ENCODE measurements at regions not wholly inside any gene's neighbourhood (a gene's known extent, or its start where the extent isn't known, plus 50 kb on each side); places are given as distances from the start of the nearest gene placed in this dataset.

DNA sequence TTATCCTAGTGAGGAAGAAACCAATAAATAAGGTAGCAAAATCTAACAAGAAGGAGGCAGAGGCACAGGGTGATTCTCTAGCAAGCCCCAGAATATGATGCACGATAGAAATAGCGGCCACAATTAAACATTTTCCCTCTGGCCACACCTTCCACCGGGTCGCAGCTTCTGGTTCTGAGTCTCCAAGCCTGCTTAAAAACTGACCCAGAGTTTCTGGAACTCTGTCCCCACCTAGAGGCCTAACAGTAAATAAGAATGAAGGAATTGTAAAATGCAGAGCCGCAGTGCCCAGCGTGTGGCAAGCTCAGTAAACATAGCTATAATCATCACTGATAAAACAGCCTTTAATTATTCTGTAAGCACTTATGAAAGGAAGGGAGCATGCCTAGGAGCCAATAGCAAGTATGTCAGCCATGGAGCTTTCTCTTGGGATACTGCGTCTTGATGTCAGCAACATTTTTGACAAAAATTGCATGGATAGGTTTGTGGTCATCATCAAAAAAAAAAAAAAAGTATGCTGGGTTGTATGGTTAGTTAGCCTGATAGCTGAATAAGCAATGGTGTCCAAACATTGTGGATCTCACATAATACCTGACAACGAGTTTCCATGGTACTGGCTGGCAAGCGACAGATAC, 465.5 kb downstream of the DNAH5 start:
- in situ Hi-C loops (cut with HindIII; ENCODE audit: low sequenced_read_pairs): no loop called here

DNA sequence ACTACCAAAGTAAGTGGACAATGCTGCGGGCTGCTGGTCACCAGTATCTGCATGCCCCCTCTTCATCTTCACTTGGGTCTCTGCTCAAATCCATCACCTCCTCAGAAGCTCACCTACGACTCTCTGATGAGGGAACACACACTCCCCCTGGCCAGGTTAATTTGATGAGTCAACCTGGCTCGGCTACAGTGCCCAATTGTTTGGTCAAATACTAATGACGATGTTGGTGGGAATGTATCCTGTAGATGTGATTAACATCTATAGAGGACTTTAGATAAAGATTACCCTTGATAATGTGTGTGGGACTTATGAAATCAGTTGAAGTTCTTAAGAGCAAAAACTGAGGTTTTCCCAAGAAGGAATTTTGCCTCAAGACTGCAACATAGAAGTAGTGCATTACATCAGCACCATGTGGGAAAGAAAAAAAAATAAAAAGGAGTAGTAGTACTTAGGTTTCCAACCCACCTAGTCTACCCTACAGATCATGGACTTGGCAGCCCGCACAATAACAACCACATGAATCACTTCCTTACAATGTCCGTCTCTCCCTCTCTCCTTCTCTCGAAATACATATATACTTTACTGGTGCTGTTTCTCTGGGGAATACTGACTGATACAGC, 467.3 kb downstream of the DNAH5 start:
- in situ Hi-C loops (cut with HindIII; ENCODE audit: low sequenced_read_pairs): no loop called here

DNA sequence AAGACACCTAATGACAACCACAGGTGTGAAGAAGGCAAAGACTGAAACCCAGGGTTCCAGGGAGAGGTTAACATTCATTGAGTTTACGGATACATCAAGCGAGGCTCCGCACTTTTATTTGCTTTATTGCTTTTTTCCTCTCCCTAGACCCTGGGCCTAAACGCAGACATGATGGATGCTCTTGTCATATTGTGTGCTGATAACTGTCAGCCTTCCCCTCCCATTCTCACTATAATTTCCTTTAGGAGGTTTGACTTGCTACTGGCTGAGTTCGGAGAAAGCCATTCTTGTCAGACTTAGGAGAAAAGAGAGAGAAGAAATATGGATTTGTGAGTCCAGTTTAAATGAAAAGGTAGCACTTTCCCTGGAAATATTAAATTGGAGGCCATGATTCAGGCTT, 471.6 kb downstream of the DNAH5 start:
- in situ Hi-C loops (cut with HindIII; ENCODE audit: low sequenced_read_pairs): no loop called here

DNA sequence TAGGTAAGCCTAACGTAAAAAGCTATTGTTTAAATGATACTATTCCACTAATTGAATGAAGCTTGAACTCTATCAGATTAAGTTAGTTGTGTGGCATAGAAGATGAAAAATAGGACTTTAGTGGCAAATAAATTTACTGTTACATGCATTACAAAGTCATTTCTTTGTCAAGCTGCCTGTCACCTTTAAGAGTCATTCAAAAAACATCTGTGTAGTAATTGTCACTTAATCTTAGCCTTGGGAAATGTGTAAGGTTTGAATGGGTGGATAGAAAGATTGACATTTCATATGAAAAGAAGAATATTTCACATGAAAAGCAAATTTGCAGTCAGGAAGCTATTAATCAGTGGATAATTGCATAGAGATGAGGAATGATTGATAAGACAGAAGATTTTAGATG, 473.5 kb downstream of the DNAH5 start:
- in situ Hi-C loops (cut with HindIII; ENCODE audit: low sequenced_read_pairs): no loop called here

DNA sequence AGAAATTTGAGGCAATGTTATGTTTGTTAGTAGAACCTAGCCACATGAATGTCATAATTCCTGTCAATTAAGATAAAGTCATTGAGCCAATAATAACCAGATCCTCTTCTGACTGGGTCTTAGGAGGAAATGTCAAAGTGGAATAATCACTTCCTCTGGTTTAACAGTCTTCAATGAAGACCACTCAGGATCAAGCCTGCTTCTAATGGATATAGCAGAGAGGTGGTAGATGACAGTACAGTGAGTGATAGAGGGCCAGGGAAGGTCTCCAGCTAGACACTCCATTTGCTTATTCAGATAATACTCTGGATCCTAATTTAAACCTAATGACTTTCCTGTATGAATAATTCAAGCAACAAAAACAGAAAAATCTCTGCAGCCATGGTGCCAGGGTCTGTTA, 474.2 kb downstream of the DNAH5 start:
- in situ Hi-C loops (cut with HindIII; ENCODE audit: low sequenced_read_pairs): no loop called here

DNA sequence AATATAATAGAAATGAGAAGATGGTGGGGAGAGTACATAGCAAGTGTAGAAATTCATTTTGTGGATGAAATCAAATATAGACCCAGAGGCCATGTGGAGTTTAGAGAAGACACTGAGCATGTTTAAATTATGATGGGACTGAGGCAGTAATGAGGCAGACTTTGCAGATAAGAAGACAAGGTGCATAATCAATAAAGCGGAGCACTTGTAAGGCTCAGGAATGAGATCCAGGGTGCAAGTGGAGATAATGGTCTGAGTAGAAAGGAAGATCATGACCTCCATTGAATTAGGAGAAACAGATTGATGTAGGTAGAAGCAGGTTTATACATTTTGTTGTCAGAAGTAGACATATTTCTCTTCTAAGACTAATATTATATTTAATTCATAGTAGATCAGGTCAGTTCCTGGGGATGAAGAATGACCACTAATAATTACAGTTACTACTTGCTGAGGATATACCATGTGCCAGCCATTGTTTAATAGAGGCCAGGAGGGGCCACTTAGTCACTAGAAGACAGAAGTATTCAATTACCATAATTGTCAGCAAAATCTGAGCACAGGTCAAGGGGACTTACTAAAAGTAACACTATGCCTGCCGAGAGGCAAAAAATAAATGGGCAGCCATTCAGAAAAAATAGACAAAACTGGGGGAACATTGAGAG, 479.8 kb downstream of the DNAH5 start:
- in situ Hi-C loops (cut with HindIII; ENCODE audit: low sequenced_read_pairs): no loop called here

DNA sequence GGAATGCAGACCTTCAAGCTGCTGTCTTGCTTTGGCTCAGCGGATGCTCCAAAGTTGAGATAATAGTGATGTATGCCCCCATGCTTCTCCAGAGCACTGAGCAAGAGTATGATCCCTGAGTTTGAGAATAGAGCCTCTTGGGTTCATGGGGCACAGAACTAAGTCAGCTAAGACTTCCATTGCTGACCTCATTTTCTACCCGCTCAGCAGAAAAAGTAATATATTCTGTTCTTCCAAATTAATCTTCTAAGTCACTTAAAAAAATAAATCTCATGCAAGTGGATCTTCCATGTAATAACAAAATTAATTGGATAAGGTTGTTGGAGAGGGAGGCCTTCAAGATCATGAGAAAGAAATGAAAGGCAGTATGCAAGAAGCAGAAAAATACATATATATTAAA, 483.9 kb downstream of the DNAH5 start:
- in situ Hi-C loops (cut with HindIII; ENCODE audit: low sequenced_read_pairs): no loop called here

DNA sequence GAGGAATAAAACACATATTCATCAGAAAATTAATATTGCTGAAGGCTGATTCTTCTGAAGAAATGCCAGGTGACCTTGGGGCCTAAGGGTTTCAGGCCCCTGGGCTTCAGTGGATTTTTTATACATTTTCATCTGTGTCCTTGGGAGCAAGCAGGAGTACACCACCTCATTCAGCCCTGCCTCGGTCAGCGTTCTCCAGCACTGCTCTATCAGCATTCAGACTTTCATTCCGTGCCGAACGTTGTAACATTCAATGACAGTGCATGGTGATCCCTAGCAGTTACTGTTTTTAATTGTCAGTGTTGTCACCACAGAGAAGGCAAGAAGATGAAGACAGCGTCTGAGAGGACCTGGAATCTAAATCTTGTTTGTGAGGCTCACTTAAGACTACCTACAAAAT, 490.4 kb downstream of the DNAH5 start:
- in situ Hi-C loops (cut with HindIII; ENCODE audit: low sequenced_read_pairs): no loop called here

DNA sequence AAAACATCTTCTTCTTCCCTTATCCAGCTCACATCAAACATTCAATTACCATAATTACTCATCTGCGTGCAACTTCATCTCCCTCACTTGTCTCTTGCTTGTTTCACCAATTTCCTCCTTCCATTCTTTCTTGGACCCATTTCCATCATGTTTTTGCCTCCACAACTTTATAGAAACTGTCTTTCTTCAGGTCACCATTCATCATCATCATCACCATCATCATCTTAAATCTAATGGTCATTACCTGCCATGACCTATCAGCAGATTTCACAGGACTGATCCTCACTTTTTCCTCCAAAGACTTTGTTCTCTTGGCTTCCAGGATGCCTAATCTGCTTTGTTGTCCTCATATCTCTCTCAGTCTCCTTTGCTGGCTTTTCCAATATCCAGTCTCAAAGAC, 495.6 kb downstream of the DNAH5 start:
- in situ Hi-C loops (cut with HindIII; ENCODE audit: low sequenced_read_pairs): no loop called here

DNA sequence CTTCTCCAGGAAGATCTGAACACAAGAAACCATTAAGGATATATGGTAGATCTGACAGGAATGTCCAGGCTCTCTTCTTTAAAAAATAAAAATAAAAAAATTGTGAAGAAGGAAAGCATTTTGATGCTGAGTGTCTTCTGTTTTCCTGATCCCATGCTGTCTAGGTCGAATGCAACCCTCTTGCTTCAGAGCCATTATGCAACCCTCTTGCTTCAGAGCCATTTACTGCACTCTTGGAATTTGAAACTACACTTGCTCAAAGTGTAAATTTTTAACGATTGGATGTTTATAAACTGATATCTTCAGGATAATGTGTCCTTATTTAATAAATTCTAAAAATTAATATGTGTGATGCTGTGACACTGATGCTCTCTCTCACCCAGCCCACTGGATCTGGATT, 505.1 kb downstream of the DNAH5 start:
- in situ Hi-C loops (cut with HindIII; ENCODE audit: low sequenced_read_pairs): no loop called here

DNA sequence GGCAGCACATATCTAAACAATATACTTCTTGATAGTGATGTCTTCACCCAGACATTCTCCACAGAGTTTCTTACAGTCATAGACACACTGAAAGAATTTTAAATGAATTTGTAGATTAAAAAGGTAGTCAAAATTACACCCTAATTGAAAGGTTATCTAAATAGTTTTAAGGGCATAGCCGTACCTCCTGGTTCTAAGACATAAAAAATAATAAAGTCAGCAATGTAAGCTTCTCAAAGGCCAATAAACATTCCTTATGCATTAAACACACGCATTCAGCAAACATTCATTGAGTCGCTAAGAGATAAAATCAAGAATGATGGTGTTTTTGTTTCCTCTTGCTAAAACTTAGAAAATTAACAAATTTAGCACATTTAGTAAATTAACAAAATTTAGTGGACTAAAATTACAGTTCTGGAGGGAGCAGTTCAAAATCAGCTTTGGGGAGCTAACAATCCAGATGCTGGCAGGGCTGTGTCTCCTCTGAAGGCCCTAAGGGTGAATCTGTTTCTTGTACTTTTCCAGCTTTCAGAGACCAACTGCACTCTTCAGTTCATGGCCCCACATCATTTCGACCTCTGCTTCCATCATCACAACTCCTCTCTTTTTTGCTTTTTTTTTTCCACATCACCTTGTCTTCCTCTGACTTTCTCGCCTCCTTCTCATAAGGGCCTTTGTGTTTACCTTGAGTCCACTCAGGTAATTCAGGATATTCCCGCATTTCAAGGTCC, 516.5 kb downstream of the DNAH5 start:
- in situ Hi-C loops (cut with HindIII; ENCODE audit: low sequenced_read_pairs): no loop called here

DNA sequence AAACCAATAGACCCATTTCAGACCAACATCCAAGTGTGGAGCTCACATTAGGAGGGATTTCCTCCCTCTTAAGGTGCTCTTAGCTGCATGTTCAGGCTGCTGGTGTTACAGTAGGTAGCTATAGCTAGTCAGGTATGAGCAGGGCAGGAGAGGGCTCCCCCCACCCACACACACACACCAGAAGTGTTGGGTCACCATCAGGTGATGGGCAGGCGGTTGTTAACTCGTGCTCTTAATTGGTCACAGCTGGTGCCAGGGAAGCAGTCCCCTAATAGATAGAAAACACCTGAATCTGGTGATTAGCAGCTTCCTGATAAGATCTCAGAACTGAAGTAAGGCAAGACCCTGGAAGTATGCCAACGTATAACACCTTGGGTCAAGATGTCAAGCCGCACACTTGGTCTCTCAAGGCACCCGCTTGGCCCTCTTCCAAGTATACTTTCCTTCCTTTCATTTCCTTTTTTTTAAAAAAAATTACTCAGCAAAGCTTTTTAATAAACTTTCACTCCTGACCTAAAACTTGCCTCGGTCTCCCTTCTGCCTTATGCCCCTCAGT, 532.4 kb downstream of the DNAH5 start:
- in situ Hi-C loops (cut with HindIII; ENCODE audit: low sequenced_read_pairs): no loop called here

DNA sequence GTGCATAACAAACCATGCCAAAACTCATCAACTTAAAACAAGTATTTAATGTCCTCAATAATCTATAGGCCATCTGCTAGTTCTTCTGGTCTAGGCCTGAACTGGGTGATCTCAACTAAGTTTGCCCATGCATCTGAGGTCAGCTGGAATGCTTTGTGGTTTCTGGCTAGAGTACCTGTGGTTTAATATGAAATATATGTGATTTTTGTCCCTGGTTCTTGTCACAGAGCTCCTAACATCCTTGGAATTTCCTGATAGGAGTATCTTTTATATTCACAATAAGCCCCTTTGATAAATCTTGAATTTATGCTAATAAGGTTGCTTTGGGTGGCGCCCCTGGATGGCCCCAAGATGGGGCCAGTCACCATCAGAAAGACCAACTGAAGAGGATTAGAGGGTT, 535.9 kb downstream of the DNAH5 start:
- in situ Hi-C loops (cut with HindIII; ENCODE audit: low sequenced_read_pairs): no loop called here

DNA sequence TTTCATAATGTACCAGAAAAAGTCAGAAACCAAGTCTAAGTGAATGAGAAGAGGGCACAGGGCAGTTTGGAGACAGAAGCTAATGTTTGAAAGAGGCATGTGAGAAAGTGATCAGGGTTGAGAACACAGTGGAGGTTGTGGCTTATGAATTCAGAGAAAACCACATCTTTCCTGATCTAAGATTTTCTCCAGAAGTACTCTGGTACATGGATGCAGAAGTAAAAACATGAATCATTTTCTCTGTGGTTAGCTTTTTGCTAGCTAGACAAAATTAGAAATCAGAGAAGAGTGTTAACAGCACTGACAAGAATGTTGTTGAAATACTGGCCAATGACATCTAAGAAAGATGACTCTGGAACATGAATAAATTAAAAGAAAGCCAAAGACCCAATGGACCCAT, 541.1 kb downstream of the DNAH5 start:
- in situ Hi-C loops (cut with HindIII; ENCODE audit: low sequenced_read_pairs): no loop called here

DNA sequence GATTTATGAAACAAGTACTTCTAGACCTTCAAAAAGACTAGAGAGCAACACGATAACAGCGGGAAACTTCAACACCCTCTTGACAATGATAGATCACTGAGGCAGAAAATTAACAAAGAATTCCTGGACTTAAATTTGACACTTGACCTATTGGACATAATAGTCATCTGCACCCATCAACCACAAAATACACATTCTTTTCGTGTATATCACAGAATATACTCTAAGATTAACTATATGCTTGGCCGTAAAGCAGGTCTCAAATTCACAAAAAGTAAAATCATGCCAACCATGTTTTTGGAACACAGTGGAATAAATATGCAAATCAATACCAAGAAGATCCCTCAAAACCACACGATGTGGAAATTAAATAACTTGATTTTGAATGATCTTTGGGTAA, 559.4 kb downstream of the DNAH5 start:
- in situ Hi-C loops (cut with HindIII; ENCODE audit: low sequenced_read_pairs): no loop called here

DNA sequence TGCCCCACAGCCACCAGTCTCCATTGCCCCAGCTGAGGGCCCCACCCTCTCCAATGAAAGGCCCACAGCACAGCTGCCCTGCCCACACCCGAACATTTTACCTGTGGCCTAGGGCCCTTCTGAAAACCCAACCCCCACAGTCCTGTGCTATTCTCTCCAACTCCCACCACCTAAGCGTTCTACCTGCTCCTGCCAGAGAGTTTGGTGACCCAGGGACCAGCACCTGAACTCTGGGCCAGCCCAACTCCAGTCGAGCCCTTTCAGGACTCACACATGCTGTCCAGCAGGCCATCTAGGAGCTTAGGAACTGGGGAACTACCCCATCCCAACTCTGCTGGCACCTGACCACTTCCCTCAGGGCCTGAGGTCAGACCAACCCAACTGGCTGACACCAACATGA, 562.3 kb downstream of the DNAH5 start:
- in situ Hi-C loops (cut with HindIII; ENCODE audit: low sequenced_read_pairs): no loop called here

DNA sequence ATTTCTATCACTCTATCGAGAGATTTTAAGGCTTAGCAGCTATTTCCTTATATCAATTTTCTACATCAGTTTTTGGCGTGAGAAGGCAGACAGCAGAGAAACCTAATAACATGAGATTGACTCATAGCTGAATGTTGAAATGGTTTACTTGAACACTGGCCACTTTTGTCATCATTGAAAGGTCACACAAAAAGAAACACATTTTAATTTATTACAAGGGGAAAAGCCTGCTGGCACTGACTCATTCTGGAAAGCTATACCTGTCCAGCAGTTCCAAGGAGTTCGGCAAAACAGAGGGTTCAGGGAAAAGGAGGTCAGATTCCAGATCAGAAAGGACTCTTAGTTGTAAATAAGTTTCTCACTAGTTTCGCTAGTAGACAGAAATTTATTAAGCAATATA, 566.4 kb downstream of the DNAH5 start:
- in situ Hi-C loops (cut with HindIII; ENCODE audit: low sequenced_read_pairs): no loop called here

DNA sequence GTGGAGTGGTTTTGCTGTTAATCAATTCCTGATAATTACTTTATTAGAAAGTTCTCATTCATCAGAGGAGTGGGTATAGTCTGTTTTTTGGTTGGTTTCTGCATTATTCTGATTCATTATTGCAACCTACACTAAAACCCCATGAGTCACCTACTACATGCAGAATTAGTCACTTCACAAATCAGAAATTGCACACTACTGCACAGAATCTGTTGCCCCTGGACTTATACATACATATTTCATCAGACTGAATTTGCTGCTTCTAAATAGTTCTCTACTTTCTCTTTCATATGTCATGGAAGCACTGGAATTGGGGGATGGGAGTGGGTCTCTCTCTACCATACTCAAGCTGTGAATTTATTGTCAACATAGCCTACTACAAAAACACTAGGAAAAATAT, 585.1 kb downstream of the DNAH5 start:
- in situ Hi-C loops (cut with HindIII; ENCODE audit: low sequenced_read_pairs): no loop called here

DNA sequence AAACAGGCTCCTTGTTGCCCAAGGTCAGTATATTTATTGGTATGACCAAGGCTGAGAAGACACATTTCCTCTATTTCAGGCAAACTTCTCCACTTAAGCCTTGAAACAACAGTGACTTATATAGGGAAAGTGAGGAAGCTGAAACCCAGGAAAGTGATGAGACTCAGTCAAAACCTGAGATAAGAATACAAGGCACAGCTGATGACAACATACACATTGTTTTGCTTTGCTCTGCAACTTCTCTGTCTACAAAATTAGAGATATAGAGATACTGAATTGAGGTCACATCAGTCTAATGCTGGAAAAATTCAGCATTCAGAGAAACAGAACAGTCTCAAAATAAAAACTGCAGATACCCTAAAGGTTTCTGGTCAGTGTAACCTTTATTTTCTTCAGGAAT, 586.1 kb downstream of the DNAH5 start:
- in situ Hi-C loops (cut with HindIII; ENCODE audit: low sequenced_read_pairs): no loop called here

DNA sequence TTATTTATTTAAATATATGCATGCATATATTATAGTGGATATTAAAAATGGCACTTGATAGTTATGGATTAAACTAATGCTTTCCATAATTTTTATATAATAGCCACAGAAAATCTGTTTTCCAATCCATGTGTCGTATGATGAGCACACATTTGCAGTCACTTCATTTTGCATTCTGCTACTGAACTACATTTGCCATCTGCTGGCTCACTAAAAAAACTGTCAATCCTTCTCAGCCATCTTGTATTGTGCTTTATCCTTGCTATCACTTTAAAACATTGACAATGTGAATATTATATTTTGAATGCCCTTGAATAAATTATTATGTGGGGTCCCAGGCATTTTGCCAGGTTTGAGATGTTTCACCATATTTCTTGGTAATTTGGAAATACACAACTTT, 586.6 kb downstream of the DNAH5 start:
- in situ Hi-C loops (cut with HindIII; ENCODE audit: low sequenced_read_pairs): no loop called here

DNA sequence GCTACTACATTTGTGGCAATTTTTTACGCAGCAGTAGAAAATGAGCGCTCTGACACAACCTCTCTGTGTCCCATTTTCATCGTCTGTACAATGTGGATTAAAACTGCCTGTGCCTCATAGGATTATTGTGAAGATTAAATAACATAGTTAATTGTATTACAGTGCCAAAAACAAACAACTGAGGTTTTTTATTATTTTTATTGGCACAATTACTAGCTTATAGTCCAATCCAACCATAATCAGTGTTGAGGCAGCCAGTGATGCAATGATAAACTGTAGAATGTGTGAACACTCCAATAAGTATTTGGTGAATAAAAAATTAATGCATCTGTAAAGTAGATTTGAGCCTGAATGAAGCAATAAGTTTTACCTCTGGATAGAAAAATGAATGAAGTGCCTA, 588.3 kb downstream of the DNAH5 start:
- in situ Hi-C loops (cut with HindIII; ENCODE audit: low sequenced_read_pairs): no loop called here

DNA sequence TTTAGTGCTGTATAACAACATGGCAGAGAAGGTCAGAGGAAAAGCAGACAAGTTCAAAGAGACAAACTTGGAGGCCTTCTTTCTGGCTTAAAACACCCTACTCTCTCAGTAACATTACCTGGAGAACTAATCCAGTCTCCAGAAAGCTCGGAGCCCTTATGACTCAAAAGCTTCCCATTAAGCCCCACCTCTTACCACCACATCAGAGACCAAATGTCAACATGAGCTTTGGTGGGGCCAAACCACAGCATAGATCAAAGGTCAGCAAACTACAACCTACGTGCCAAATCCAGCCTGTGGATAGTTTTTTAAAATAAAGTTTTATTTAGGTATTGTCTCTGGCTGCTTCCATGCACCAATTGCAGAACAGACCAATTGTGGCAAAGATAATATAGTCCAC, 589.9 kb downstream of the DNAH5 start:
- in situ Hi-C loops (cut with HindIII; ENCODE audit: low sequenced_read_pairs): no loop called here

All from endothelial cell of hepatic sinusoid (primary cell).